Motor neuron (in vitro differentiated cells): ENCODE measurements at regions not wholly inside any gene's neighbourhood (a gene's known extent, or its start where the extent isn't known, plus 50 kb on each side); places are given as distances from the start of the nearest gene placed in this dataset.

ENCODE experiments used
- ATAC-seq, 8 experiments: fragments of 200-7000 bp; cut with Tn5 transposase; replicated peaks in 6 of 8; 2 replicates each; pipeline ENCODE4 v1.8.0; 2021; ENCODE audit warnings: mild to moderate bottlenecking in 8 of 8, moderate library complexity in 8 of 8
- H3K27ac ChIP-seq, 2 donors: fragments of 250-450 bp; sonication (Bioruptor Pico); 2 replicates each; pipeline ENCODE4 v1.9.0; 2021; ENCODE audit warnings: antibody characterized with exemption in 2 of 2, mild to moderate bottlenecking in 2 of 2, moderate library complexity in 1 of 2
- H3K4me1 ChIP-seq, 2 donors: fragments of 250-450 bp; sonication (Bioruptor Pico); replicated peaks in 1 of 2; 2 replicates each; pipeline ENCODE4 v1.6.1; 2021; ENCODE audit warnings: antibody characterized with exemption in 2 of 2, mild to moderate bottlenecking in 2 of 2, moderate library complexity in 1 of 2
- H3K4me3 ChIP-seq, 5 donors: fragments of 250-450 bp; sonication (Bioruptor Pico); 2 replicates each; pipeline ENCODE4 v1.9.0; 2021; ENCODE audit warnings: antibody characterized with exemption in 5 of 5, mild to moderate bottlenecking in 5 of 5, moderate library complexity in 4 of 5
- WGBS, 10 experiments: fragments of 450-650 bp; shearing (Covaris generic); methylation state at CpG; one replicate each; pipeline ENCODE4 v1.0.0; 2022; 5-methylcytosine and 5-hydroxymethylcytosine counted together
- in situ Hi-C, 9 experiments: fragments of 400-800 bp; cut with MboI; loops; one replicate each; pipeline ENCODE4 v1.15.0; 2021; ENCODE audit warnings: low sequenced_read_pairs in 9 of 9, low pct_unique_long_range_greater_than_20kb in 2 of 9; ENCODE audit not compliant: unreplicated experiment in 9 of 9

GRCh38 chr18:51447351-51448342 is 250.2 kb upstream of the MEX3C start:
- peaks cover 0 to 7% of the 10 kb centered on the region in 2 donors for H3K4me1 ChIP-seq
- in situ Hi-C loops: no loop called here
- 4 to 100% (median 69%) methylated on average over 1 to 10 of the region's 19 CpGs; no CpG with 5 or more reads in 2 of the 10 experiments for WGBS, 10 experiments
- no peak overlapping the region for H3K27ac ChIP-seq
- ATAC-seq: peak in 5 of 8 experiments; percentile 17 to 90 (median 31)
- H3K4me3 ChIP-seq: no peak overlapping the region

GRCh38 chr18:51448949-51449348 is 251.5 kb upstream of the MEX3C start:
- Histone ChIP-seq H3K4me1 (peaks cover 0 to 5% of the 10 kb centered on the region in 2 donors), H3K27ac (no peak overlapping the region), H3K4me3 (no peak overlapping the region)
- no peak for ATAC-seq
- in situ Hi-C loops: no loop called here
- 8 to 96% (median 80%) methylated on average over 1 to 9 of the region's 9 CpGs; no CpG with 5 or more reads in 1 of the 10 experiments for WGBS, 10 experiments

- H3K4me1 ChIP-seq: peaks cover 0 to 5% of the 10 kb centered on the region in 2 donors
- ATAC-seq: no peak
- in situ Hi-C loops: no loop called here
- no peak overlapping the region for H3K4me3 ChIP-seq
- 44 to 100% (median 84%) methylated on average over 1 to 3 of the region's 3 CpGs for WGBS, 10 experiments
- H3K27ac ChIP-seq: no peak overlapping the region
Measured at GRCh38 chr18:51453594-51453993, 256.1 kb upstream of the MEX3C start.

- in situ Hi-C loops: no loop called here
- ATAC-seq: no peak
- 38 to 100% (median 89%) methylated on average over 1 of the region's 1 CpG; no CpG with 5 or more reads in 1 of the 10 experiments for WGBS, 10 experiments
- Histone ChIP-seq H3K4me3 (no peak overlapping the region), H3K27ac (no peak overlapping the region), H3K4me1 (peaks cover 0 to 8% of the 10 kb centered on the region in 2 donors)
Measured at GRCh38 chr18:51458861-51459260, 261.4 kb upstream of the MEX3C start.

- no peak overlapping the region for H3K27ac ChIP-seq
- no peak overlapping the region for H3K4me3 ChIP-seq
- peaks cover 0 to 8% of the 10 kb centered on the region in 2 donors for H3K4me1 ChIP-seq
- WGBS, 10 experiments: 0 to 100% (median 15%) methylated on average over 1 of the region's 1 CpG; no CpG with 5 or more reads in 4 of the 10 experiments
- no peak for ATAC-seq
- in situ Hi-C loops: no loop called here
Measured at GRCh38 chr18:51461956-51462355, 264.5 kb upstream of the MEX3C start.

- no peak for ATAC-seq
- in situ Hi-C loops: no loop called here
- H3K4me3 ChIP-seq: no peak overlapping the region
- H3K27ac ChIP-seq: no peak overlapping the region
- H3K4me1 ChIP-seq: peaks cover 0 to 8% of the 10 kb centered on the region in 2 donors
- WGBS, 10 experiments: 0 to 100% (median 50%) methylated on average over 1 to 2 of the region's 9 CpGs; no CpG with 5 or more reads in 3 of the 10 experiments
Measured at GRCh38 chr18:51463483-51464136, 266.1 kb upstream of the MEX3C start.

GRCh38 chr18:51478908-51479307 is 281.4 kb upstream of the MEX3C start:
- Histone ChIP-seq H3K27ac (no peak overlapping the region), H3K4me3 (no peak overlapping the region), H3K4me1 (no peaks in the 10 kb centered on the region)
- no peak for ATAC-seq
- in situ Hi-C loops: no loop called here
- 4 to 81% (median 40%) methylated on average over 1 to 5 of the region's 6 CpGs; no CpG with 5 or more reads in 2 of the 10 experiments for WGBS, 10 experiments

GRCh38 chr18:51479736-51480135 is 282.3 kb upstream of the MEX3C start:
- WGBS, 10 experiments: 0 to 83% (median 60%) methylated on average over 1 to 6 of the region's 6 CpGs
- ATAC-seq: no peak
- no peak overlapping the region for H3K4me3 ChIP-seq
- H3K27ac ChIP-seq: no peak overlapping the region
- in situ Hi-C loops: no loop called here
- H3K4me1 ChIP-seq: no peaks in the 10 kb centered on the region

GRCh38 chr18:51480407-51481261 is 283.2 kb upstream of the MEX3C start:
- in situ Hi-C loops: no loop called here
- Histone ChIP-seq H3K4me1 (no peaks in the 10 kb centered on the region), H3K27ac (no peak overlapping the region), H3K4me3 (no peak overlapping the region)
- ATAC-seq: no peak
- 13 to 95% (median 70%) methylated on average over 1 to 5 of the region's 5 CpGs; no CpG with 5 or more reads in 1 of the 10 experiments for WGBS, 10 experiments

GRCh38 chr18:51486735-51487366 is 289.4 kb upstream of the MEX3C start:
- H3K4me1 ChIP-seq: peaks cover 0 to 4% of the 10 kb centered on the region in 2 donors
- no peak overlapping the region for H3K27ac ChIP-seq
- no peak overlapping the region for H3K4me3 ChIP-seq
- WGBS, 10 experiments: 5 to 94% (median 67%) methylated on average over 1 to 6 of the region's 6 CpGs; no CpG with 5 or more reads in 3 of the 10 experiments
- in situ Hi-C loops: no loop called here
- no peak for ATAC-seq

- 0 to 100% (median 80%) methylated on average over 1 to 3 of the region's 3 CpGs; no CpG with 5 or more reads in 2 of the 10 experiments for WGBS, 10 experiments
- in situ Hi-C loops: no loop called here
- Histone ChIP-seq H3K4me1 (peaks cover 0 to 4% of the 10 kb centered on the region in 2 donors), H3K4me3 (no peak overlapping the region), H3K27ac (no peak overlapping the region)
- ATAC-seq: no peak
Measured at GRCh38 chr18:51490417-51490816, 292.9 kb upstream of the MEX3C start.

GRCh38 chr18:51490860-51491259 is 293.4 kb upstream of the MEX3C start:
- no peak overlapping the region for H3K27ac ChIP-seq
- in situ Hi-C loops: no loop called here
- no peak overlapping the region for H3K4me3 ChIP-seq
- WGBS, 10 experiments: 0 to 100% (median 67%) methylated on average over 1 to 3 of the region's 3 CpGs; no CpG with 5 or more reads in 3 of the 10 experiments
- peaks cover 0 to 4% of the 10 kb centered on the region in 2 donors for H3K4me1 ChIP-seq
- peak in 2 of 8 experiments; percentile 61 to 78 for ATAC-seq
